ENCODE measurements at regions not wholly inside any gene's neighbourhood (a gene's known extent, or its start where the extent isn't known, plus 50 kb on each side); places are given as distances from the start of the nearest gene placed in this dataset.
"Not testable (repeated sequence)": the region's sequence is repeated elsewhere in the genome, so short reads cannot be mapped to it uniquely, and the experiment has no call there.

DNA sequence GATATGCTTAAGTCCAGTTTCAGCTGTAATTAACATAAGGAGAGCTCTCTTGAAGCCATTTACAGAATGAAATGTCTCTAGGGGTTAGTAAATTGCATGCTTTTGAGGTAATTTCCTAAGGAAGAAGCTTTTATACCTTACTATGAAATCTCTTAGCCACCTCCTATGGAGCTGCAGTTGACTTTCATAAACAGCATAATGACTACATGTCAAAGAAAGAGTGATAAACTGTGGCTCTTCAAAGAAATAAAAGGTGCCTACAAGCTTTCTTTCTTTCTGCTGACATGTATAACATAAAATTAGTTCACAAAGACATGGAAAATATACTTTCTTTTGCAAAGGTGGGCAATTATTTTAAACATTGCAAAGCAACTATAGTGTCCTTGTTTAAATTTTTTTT, 90.8 kb downstream of the TMEM167A start:
- H3K27ac ChIP-seq (ENCODE audit: insufficient read depth, low read length, poor library complexity, severe bottlenecking): no peak overlapping the region
- H3K27me3 ChIP-seq (ENCODE audit: control insufficient read depth, insufficient read depth, low read length): no peaks in the 10 kb centered on the region
- Mint-ChIP-seq H3K36me3 (no peaks in the 10 kb centered on the region), H3K9me3 (peaks cover 0 to 2% (median 0%) of the 10 kb centered on the region in 7 donors), H3K4me3 (no peak overlapping the region), H3K27ac (no peak overlapping the region), H3K27me3 (peaks cover 4% of the 10 kb centered on the region), H3K4me1 (peaks cover 0 to 3% (median 1%) of the 10 kb centered on the region in 4 donors)
- no peak for ATAC-seq (ENCODE audit: low read depth in 2 of 2)
- no peak overlapping the region for H3K4me3 ChIP-seq (ENCODE audit: low read depth, low read length)
- no peaks in the 10 kb centered on the region for H3K4me1 ChIP-seq (ENCODE audit: control insufficient read depth, insufficient read depth, low read length, poor library complexity, severe bottlenecking)
- no peaks in the 10 kb centered on the region for H3K9me3 ChIP-seq (ENCODE audit: control insufficient read depth in 2 of 2, low read length in 2 of 2)
- DNase-seq: no peak
- no peaks in the 10 kb centered on the region for H3K36me3 ChIP-seq (ENCODE audit: control insufficient read depth, insufficient read depth, low read length)

- H3K4me1 ChIP-seq (ENCODE audit: control insufficient read depth, insufficient read depth, low read length, poor library complexity, severe bottlenecking): no peaks in the 10 kb centered on the region
- Mint-ChIP-seq H3K4me1 (peaks cover 0 to 3% (median 1%) of the 10 kb centered on the region in 4 donors), H3K4me3 (no peak overlapping the region), H3K36me3 (no peaks in the 10 kb centered on the region), H3K27me3 (peaks cover 4% of the 10 kb centered on the region), H3K9me3 (peaks cover 0 to 2% (median 0%) of the 10 kb centered on the region in 7 donors), H3K27ac (no peak overlapping the region)
- DNase-seq: no peak
- no peak overlapping the region for H3K4me3 ChIP-seq (ENCODE audit: low read depth, low read length)
- no peak for ATAC-seq (ENCODE audit: low read depth in 2 of 2)
- no peaks in the 10 kb centered on the region for H3K9me3 ChIP-seq (ENCODE audit: control insufficient read depth in 2 of 2, low read length in 2 of 2)
- no peaks in the 10 kb centered on the region for H3K27me3 ChIP-seq (ENCODE audit: control insufficient read depth, insufficient read depth, low read length)
- H3K36me3 ChIP-seq (ENCODE audit: control insufficient read depth, insufficient read depth, low read length): no peaks in the 10 kb centered on the region
- no peak overlapping the region for H3K27ac ChIP-seq (ENCODE audit: insufficient read depth, low read length, poor library complexity, severe bottlenecking)
Measured at GRCh38 chr5:82985763-82986162, 91.4 kb downstream of the TMEM167A start.

DNA sequence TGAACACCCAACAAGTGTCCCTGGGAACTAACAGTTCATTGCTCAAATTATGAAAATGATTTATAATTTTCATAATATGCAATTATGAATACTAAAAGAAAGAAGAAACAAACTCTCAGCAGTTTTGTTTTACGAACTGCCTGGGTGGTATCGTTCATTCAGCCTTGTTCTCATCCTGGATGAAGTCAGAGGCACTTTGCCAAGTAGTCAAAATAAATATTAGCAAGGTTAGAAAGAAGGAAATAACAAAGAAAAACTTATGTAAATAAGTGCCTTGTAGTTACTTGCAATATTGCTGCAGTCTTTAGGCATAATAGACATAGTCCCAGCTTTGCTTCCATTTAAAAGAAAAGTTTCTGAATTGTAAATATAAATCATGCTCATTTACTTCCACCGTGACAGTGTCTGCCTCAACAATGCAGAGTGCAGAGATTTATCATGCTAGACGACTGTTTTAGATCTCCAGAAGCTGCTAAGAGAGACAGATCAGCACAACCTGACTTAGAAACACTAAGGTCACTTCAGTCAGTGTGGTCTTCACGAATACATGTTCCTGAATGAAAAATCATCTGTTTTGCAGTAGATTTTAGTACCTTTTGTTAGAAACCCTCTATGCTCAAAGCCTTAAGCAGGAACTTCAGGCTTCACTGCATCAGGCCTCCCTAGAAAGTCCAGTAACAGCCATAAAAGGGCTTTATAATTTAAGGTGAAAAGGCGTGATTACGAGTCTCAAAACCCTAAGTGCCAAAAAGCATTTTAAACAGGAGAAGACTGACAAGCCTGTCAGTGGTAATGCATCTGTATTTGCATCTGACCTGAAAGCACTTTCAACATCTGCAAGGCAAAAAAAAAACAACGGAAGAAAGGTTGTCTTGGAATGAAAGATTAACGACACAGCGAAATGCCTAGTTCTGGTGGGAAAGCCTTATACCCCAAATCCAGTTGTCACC, 92.1 kb downstream of the TMEM167A start:
- H3K27me3 ChIP-seq (ENCODE audit: control insufficient read depth, insufficient read depth, low read length): no peaks in the 10 kb centered on the region
- no peak overlapping the region for H3K4me3 Mint-ChIP-seq
- H3K9me3 Mint-ChIP-seq: peaks cover 0 to 2% (median 0%) of the 10 kb centered on the region in 7 donors
- ATAC-seq (ENCODE audit: low read depth in 2 of 2) (no peak), DNase-seq (no peak)
- no peak overlapping the region for H3K4me3 ChIP-seq (ENCODE audit: low read depth, low read length)
- peaks cover 4% of the 10 kb centered on the region for H3K27me3 Mint-ChIP-seq
- no peak overlapping the region for H3K27ac ChIP-seq (ENCODE audit: insufficient read depth, low read length, poor library complexity, severe bottlenecking)
- no peak overlapping the region for H3K27ac Mint-ChIP-seq
- no peaks in the 10 kb centered on the region for H3K36me3 Mint-ChIP-seq
- H3K9me3 ChIP-seq (ENCODE audit: control insufficient read depth in 2 of 2, low read length in 2 of 2): no peaks in the 10 kb centered on the region
- H3K4me1 ChIP-seq (ENCODE audit: control insufficient read depth, insufficient read depth, low read length, poor library complexity, severe bottlenecking): no peaks in the 10 kb centered on the region
- peaks cover 0 to 3% (median 1%) of the 10 kb centered on the region in 4 donors for H3K4me1 Mint-ChIP-seq
- no peaks in the 10 kb centered on the region for H3K36me3 ChIP-seq (ENCODE audit: control insufficient read depth, insufficient read depth, low read length)

- Mint-ChIP-seq H3K27me3 (peaks cover 8% of the 10 kb centered on the region), H3K4me1 (peaks cover 0 to 3% (median 1%) of the 10 kb centered on the region in 4 donors), H3K9me3 (peaks cover 0 to 5% (median 0%) of the 10 kb centered on the region in 7 donors), H3K4me3 (no peak overlapping the region), H3K36me3 (no peaks in the 10 kb centered on the region), H3K27ac (no peak overlapping the region)
- Histone ChIP-seq H3K9me3 (ENCODE audit: control insufficient read depth in 2 of 2, low read length in 2 of 2) (no peaks in the 10 kb centered on the region), H3K27ac (ENCODE audit: insufficient read depth, low read length, poor library complexity, severe bottlenecking) (no peak overlapping the region), H3K4me3 (ENCODE audit: low read depth, low read length) (no peak overlapping the region), H3K27me3 (ENCODE audit: control insufficient read depth, insufficient read depth, low read length) (no peaks in the 10 kb centered on the region), H3K4me1 (ENCODE audit: control insufficient read depth, insufficient read depth, low read length, poor library complexity, severe bottlenecking) (no peaks in the 10 kb centered on the region), H3K36me3 (ENCODE audit: control insufficient read depth, insufficient read depth, low read length) (no peaks in the 10 kb centered on the region)
- ATAC-seq (ENCODE audit: low read depth in 2 of 2) (no peak), DNase-seq (no peak)
Measured at GRCh38 chr5:82982846-82983245, 94.3 kb downstream of the TMEM167A start.

- not testable (repeated sequence) for H3K27me3 Mint-ChIP-seq; H3K27me3 ChIP-seq (ENCODE audit: control insufficient read depth, insufficient read depth, low read length); DNase-seq; H3K27ac Mint-ChIP-seq; H3K4me3 Mint-ChIP-seq; H3K4me1 ChIP-seq (ENCODE audit: control insufficient read depth, insufficient read depth, low read length, poor library complexity, severe bottlenecking); H3K4me3 ChIP-seq (ENCODE audit: low read depth, low read length); H3K36me3 Mint-ChIP-seq; ATAC-seq (ENCODE audit: low read depth in 2 of 2); H3K36me3 ChIP-seq (ENCODE audit: control insufficient read depth, insufficient read depth, low read length); H3K4me1 Mint-ChIP-seq; H3K27ac ChIP-seq (ENCODE audit: insufficient read depth, low read length, poor library complexity, severe bottlenecking)
- peaks cover 10 to 16% of the 10 kb centered on the region in 2 experiments for H3K9me3 ChIP-seq (ENCODE audit: control insufficient read depth in 2 of 2, low read length in 2 of 2)
- peaks cover 0 to 28% (median 11%) of the 10 kb centered on the region in 7 donors for H3K9me3 Mint-ChIP-seq
Measured at GRCh38 chr5:82976887-82977286, 100.3 kb downstream of the TMEM167A start.

- Histone ChIP-seq H3K27me3 (ENCODE audit: control insufficient read depth, insufficient read depth, low read length) (no peaks in the 10 kb centered on the region), H3K4me3 (ENCODE audit: low read depth, low read length) (no peak overlapping the region), H3K9me3 (ENCODE audit: control insufficient read depth in 2 of 2, low read length in 2 of 2) (peaks cover 10 to 16% of the 10 kb centered on the region in 2 experiments), H3K36me3 (ENCODE audit: control insufficient read depth, insufficient read depth, low read length) (no peaks in the 10 kb centered on the region), H3K27ac (ENCODE audit: insufficient read depth, low read length, poor library complexity, severe bottlenecking) (no peak overlapping the region), H3K4me1 (ENCODE audit: control insufficient read depth, insufficient read depth, low read length, poor library complexity, severe bottlenecking) (no peaks in the 10 kb centered on the region)
- H3K27ac Mint-ChIP-seq: no peak overlapping the region
- peaks cover 0 to 2% (median 0%) of the 10 kb centered on the region in 4 donors for H3K4me1 Mint-ChIP-seq
- ATAC-seq (ENCODE audit: low read depth in 2 of 2) (no peak), DNase-seq (no peak)
- no peak overlapping the region for H3K4me3 Mint-ChIP-seq
- peaks cover 0 to 28% (median 12%) of the 10 kb centered on the region in 7 donors for H3K9me3 Mint-ChIP-seq
- peaks cover 4% of the 10 kb centered on the region for H3K27me3 Mint-ChIP-seq
- peaks cover 8% of the 10 kb centered on the region for H3K36me3 Mint-ChIP-seq
Measured at GRCh38 chr5:82975812-82976211, 101.4 kb downstream of the TMEM167A start.

- Histone ChIP-seq H3K27ac (ENCODE audit: insufficient read depth, low read length, poor library complexity, severe bottlenecking) (no peak overlapping the region), H3K27me3 (ENCODE audit: control insufficient read depth, insufficient read depth, low read length) (no peaks in the 10 kb centered on the region), H3K9me3 (ENCODE audit: control insufficient read depth in 2 of 2, low read length in 2 of 2) (peaks cover 10 to 16% of the 10 kb centered on the region in 2 experiments), H3K4me1 (ENCODE audit: control insufficient read depth, insufficient read depth, low read length, poor library complexity, severe bottlenecking) (no peaks in the 10 kb centered on the region), H3K4me3 (ENCODE audit: low read depth, low read length) (no peak overlapping the region), H3K36me3 (ENCODE audit: control insufficient read depth, insufficient read depth, low read length) (no peaks in the 10 kb centered on the region)
- Mint-ChIP-seq H3K4me3 (no peak overlapping the region), H3K4me1 (peaks cover 0 to 2% (median 0%) of the 10 kb centered on the region in 4 donors), H3K27ac (no peak overlapping the region), H3K36me3 (peaks cover 8% of the 10 kb centered on the region), H3K9me3 (peaks cover 0 to 28% (median 12%) of the 10 kb centered on the region in 7 donors), H3K27me3 (peaks cover 4% of the 10 kb centered on the region)
- ATAC-seq (ENCODE audit: low read depth in 2 of 2) (no peak), DNase-seq (no peak)
Measured at GRCh38 chr5:82975396-82975795, 101.8 kb downstream of the TMEM167A start.
